ENCODE measurements at regions not wholly inside any gene's neighbourhood (a gene's known extent, or its start where the extent isn't known, plus 50 kb on each side); places are given as distances from the start of the nearest gene placed in this dataset.
"Not testable (repeated sequence)": the region's sequence is repeated elsewhere in the genome, so short reads cannot be mapped to it uniquely, and the experiment has no call there.

- no peak for DNase-seq
Measured at GRCh38 chr10:28449382-28449781, 83.5 kb upstream of the WAC start.

GRCh38 chr10:28449926-28450325 lies 83.0 kb upstream of the WAC start:
- no peak for DNase-seq

- DNase-seq, result no peak
Measured at GRCh38 chr10:28453926-28454325, 79.0 kb upstream of the WAC start.

GRCh38 chr10:28457110-28457509 lies 75.8 kb upstream of the WAC start:
- DNase-seq, result no peak

DNA sequence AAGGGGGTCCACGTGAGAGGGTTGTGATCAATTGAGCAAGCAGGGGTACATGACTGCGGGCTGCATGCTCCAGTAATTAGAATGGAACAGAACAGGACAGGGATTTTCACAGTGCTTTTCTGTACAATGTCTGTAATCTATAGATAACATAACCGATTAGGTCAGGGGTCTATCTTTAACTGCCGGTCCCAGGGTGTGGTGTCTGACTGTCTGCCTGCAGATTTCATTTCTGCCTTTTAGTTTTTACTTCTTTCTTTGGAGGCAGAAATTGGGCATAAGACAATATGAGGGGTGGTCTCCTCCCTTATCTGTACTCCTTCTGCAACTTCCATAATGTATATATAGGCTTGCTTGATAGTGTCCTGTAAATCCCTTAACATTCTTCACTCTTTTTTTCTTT lies 75.0 kb upstream of the WAC start:
- DNase-seq, result not testable (repeated sequence)

- no peak for DNase-seq
Measured at GRCh38 chr10:28459453-28460144, 73.3 kb upstream of the WAC start.

DNA sequence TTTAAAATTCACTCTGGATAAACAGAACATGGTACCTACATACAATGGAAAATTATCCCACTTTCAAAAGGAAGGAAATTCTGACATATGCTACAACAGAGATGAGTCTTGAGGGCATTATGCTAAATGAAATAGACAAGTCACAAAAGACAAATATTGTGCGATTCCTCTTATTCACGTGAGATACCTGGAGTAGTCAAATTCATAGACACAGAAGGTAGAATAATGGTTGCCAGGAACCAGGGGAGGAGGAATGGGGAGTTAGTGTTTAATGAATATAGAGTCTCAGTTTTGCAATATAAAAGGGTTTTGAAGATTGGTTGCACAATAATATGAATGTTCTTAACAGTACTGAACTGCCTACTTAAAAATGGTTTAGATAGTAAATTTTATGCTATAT lies 69.8 kb upstream of the WAC start:
- no peak for DNase-seq

DNA sequence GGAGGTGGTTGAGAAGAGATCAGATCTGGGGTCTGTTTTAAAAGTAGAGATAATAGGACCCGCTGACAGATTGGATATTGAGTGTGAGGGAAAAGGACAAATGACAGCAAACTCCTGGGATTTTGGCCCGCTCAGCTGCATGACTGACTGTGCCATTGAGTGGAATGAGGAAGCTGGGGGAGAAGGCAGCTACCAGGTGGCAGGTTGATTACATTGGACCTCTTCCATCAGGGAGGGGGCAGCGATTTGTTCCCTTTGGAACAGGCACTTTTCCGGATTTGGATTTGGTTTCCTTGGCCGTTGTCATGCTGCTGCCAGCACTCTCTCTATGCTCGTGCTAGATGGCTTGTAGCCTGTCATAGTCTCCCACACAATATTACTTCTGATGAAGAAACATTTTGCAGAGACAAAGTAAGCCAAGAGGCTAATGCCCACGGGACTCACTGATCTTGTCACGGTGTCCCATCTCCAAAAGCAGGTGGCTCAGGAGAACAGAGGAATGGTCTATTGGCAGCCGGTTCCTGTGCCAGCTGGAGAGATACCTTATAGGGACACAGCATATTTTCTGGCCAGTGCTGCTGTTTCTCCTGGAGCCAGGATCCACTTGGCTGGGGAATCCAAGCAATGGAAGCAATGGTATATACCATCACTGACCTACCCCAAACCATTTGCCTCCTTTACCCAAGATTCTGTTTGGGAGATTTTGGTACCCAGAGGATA lies 69.1 kb upstream of the WAC start:
- DNase-seq, result no peak

DNA sequence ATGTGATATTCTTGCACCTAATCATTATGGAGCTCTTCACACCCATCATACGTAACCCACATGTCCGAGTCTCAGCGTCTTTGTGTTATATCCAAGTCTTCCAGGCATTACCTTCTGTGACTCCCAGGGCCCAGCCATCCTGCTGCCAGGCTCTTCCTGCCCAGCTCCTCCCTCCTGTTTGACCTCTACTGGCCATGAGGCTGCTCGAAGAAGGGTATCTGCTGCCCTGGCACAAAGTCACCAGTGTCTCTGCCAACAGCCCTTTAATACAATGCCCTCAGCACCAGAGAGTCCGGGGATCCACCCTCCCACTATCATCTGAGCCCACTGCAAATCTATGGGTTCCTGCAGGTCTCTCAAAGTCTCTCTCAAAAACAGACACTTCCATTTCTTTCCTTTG lies 65.3 kb upstream of the WAC start:
- DNase-seq, result no peak

- no peak for DNase-seq
Measured at GRCh38 chr10:28468707-28469483, 64.0 kb upstream of the WAC start.

GRCh38 chr10:28470873-28471651 lies 61.9 kb upstream of the WAC start:
- DNase-seq, result no peak

- DNase-seq, result no peak
Measured at GRCh38 chr10:28471652-28472050, 61.3 kb upstream of the WAC start.

- no peak for DNase-seq
Measured at GRCh38 chr10:28478646-28479045, 54.3 kb upstream of the WAC start.

DNA sequence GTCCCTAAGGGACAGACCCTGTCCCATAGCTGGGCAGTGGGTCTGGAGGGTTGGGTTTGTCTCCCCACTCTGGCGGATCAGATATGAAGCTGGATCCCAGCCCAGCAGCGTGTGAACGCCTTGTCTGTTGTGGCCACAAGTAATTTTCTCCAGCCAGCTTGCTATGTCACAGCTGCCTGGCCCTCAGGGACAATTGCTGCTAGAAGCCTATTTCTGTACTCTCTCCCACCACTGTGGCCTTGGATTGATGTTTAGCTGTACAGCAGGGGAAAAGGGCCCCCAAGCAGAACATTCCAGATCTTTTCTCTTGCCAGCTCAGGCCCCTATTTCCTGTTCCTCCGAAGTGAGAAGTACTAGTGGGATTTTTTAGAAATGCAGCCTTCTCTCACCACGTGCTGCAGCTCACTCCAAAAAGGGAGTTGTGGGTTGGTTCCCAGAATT lies 53.5 kb upstream of the WAC start:
- peak; percentile 85 for DNase-seq

- no peak for DNase-seq
Measured at GRCh38 chr10:28479927-28480627, 52.8 kb upstream of the WAC start.

DNA sequence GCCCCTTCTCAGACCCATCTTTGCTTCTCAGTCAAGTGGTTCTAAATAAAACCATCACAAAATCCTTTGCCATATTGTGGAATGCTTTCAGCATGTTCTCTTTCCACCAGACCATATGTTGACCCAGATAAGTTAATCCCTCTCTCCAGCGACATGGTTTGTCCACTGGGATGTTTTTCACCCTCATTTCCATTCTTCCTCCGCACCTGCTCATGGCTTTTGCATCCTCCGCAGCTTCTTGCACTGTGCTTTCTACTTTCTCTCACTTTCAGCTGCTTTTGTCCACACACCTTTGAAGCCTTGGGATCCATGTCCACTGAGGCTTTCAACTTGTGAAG lies 52.3 kb upstream of the WAC start:
- DNase-seq, result no peak

DNA sequence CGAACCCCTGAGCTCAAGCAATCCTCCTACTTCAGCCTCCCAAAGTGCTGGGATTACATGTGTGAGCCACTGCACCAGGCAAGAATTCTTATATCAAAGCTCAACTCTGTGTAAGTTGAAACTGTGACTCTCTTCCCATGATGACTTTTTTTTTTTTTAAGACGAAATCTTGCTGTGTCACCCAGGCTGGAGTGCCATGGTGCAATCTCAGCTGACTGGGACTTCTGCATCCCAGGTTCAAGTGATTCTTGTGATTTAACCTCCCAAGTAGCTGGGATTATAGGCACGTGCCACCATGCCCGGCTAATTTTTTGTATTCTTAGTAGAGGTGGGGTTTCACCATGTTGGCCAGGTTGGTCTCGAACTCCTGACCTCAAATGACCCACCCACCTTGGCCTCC lies 51.6 kb upstream of the WAC start:
- not testable (repeated sequence) for DNase-seq

GRCh38 chr10:28481968-28482367 lies 51.0 kb upstream of the WAC start:
- no peak for DNase-seq
